ENCODE measurements at regions not wholly inside any gene's neighbourhood (a gene's known extent, or its start where the extent isn't known, plus 50 kb on each side); places are given as distances from the start of the nearest gene placed in this dataset.

GRCh38 chr3:63768888-63769287 is 50.2 kb upstream of the C3orf49 start:
- Histone ChIP-seq H3K4me3 (no peak overlapping the region), H3K4me1 (no peaks in the 10 kb centered on the region), H3K27me3 (no peaks in the 10 kb centered on the region), H3K9me3 (no peaks in the 10 kb centered on the region), H3K27ac (no peak overlapping the region), H3K36me3 (no peaks in the 10 kb centered on the region)
- TF ChIP-seq CTCF (IDR thresholded peaks at IDR 0.05) = no peak
- ATAC-seq (no peak), DNase-seq (no peak)
- intact Hi-C loops (cut with DNase I) = no loop called here
